ENCODE measurements at regions not wholly inside any gene's neighbourhood (a gene's known extent, or its start where the extent isn't known, plus 50 kb on each side); places are given as distances from the start of the nearest gene placed in this dataset.

DNA sequence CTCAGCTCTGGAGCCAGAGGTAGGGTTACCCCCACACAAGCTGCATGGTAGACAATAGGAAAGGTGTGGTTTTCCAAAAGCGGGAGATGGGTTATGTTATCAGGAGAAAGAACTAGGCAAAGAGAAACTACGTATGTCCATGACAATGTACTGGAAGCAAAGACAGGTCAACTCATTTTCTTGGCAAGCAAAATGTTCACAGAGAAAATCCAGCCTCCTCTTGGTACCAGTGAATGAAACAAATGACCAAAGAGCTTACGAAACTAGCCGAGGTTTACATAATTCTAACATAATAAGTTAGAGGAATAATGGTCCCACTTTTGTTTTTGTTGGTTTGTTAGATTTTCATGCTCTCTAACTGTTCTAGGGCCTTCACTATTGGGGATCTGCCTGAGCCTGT lies 338.1 kb upstream of the TGFBR2 start:
- H3K79me2 ChIP-seq (ENCODE audit: control insufficient read depth, low read length): no peaks in the 10 kb centered on the region
- TF ChIP-seq, protein P1, sequence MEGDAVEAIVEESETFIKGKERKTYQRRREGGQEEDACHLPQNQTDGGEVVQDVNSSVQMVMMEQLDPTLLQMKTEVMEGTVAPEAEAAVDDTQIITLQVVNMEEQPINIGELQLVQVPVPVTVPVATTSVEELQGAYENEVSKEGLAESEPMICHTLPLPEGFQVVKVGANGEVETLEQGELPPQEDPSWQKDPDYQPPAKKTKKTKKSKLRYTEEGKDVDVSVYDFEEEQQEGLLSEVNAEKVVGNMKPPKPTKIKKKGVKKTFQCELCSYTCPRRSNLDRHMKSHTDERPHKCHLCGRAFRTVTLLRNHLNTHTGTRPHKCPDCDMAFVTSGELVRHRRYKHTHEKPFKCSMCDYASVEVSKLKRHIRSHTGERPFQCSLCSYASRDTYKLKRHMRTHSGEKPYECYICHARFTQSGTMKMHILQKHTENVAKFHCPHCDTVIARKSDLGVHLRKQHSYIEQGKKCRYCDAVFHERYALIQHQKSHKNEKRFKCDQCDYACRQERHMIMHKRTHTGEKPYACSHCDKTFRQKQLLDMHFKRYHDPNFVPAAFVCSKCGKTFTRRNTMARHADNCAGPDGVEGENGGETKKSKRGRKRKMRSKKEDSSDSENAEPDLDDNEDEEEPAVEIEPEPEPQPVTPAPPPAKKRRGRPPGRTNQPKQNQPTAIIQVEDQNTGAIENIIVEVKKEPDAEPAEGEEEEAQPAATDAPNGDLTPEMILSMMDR (IDR thresholded peaks at IDR 0.05; ENCODE audit: low read depth, low read length, poor library complexity, severe bottlenecking): no peak
- TF ChIP-seq EZH2phosphoT487 (IDR thresholded peaks at IDR 0.05; ENCODE audit: borderline replicate concordance, low read length): no peak
- no peaks in the 10 kb centered on the region for H4K20me1 ChIP-seq (ENCODE audit: control insufficient read depth, insufficient read depth, low read depth, low read length)
- no peaks in the 10 kb centered on the region for H3F3A ChIP-seq (ENCODE audit: control insufficient read depth, insufficient read depth)
- H3K36me3 ChIP-seq (ENCODE audit: control insufficient read depth, low read length): no peaks in the 10 kb centered on the region
- H3K27me3 ChIP-seq (ENCODE audit: control insufficient read depth, low read length): no peaks in the 10 kb centered on the region
- H3K4me3 ChIP-seq (ENCODE audit: low read length): no peak overlapping the region
- H3K9me3 ChIP-seq (ENCODE audit: control insufficient read depth, insufficient read depth, low read length): no peaks in the 10 kb centered on the region
- peaks cover 10% of the 10 kb centered on the region for H3K4me1 ChIP-seq (ENCODE audit: control insufficient read depth, low read length)
- no peaks in the 10 kb centered on the region for H3K9me2 ChIP-seq (replicated peaks; ENCODE audit: control insufficient read depth, low read length)
- H3K4me2 ChIP-seq (ENCODE audit: low read length): no peak overlapping the region
- H3K27ac ChIP-seq (ENCODE audit: low read depth, low read length): no peak overlapping the region

DNA sequence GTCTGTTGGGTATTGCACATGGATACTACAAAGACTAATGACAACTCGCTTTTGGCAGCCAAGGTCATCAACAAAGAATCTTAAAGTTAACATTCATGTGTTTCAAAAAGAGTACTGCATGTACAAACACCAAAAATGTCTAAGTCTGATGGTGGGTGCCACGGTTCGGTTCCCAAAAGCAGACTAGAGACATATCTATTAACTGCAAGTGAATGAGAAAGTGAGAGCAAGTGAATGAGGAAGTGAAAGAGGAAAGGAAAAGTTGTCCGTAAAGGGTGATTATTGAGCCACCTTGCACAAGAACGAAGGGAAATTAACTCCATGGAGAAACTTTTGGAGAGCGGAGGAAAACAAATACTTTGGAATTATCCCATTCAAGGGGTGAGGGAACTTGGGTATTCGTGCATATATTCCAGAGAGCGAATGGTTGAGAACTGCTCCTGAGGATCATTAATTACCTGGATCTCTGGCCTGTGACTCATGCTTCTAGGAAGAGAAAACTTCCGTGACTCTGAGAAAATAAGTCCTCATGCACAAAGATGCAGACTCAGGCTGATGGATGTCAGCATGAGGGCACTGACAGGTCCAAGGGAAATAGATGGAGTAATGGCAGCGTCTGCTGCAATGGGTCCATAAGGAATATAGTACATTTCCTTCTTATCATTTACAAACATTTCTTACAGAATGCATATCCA lies 336.5 kb upstream of the TGFBR2 start:
- H3K27me3 ChIP-seq (ENCODE audit: control insufficient read depth, low read length): no peaks in the 10 kb centered on the region
- H3K79me2 ChIP-seq (ENCODE audit: control insufficient read depth, low read length): no peaks in the 10 kb centered on the region
- H3K36me3 ChIP-seq (ENCODE audit: control insufficient read depth, low read length): no peaks in the 10 kb centered on the region
- H3F3A ChIP-seq (ENCODE audit: control insufficient read depth, insufficient read depth): no peaks in the 10 kb centered on the region
- peak overlapping the region; percentile 40 for H3K4me2 ChIP-seq (ENCODE audit: low read length)
- H3K4me3 ChIP-seq (ENCODE audit: low read length): no peak overlapping the region
- no peaks in the 10 kb centered on the region for H3K9me2 ChIP-seq (replicated peaks; ENCODE audit: control insufficient read depth, low read length)
- H3K9me3 ChIP-seq (ENCODE audit: control insufficient read depth, insufficient read depth, low read length): no peaks in the 10 kb centered on the region
- H3K4me1 ChIP-seq (ENCODE audit: control insufficient read depth, low read length): peaks cover 10% of the 10 kb centered on the region
- H4K20me1 ChIP-seq (ENCODE audit: control insufficient read depth, insufficient read depth, low read depth, low read length): no peaks in the 10 kb centered on the region
- no peak overlapping the region for H3K27ac ChIP-seq (ENCODE audit: low read depth, low read length)
- no peak for TF ChIP-seq EZH2phosphoT487 (IDR thresholded peaks at IDR 0.05; ENCODE audit: borderline replicate concordance, low read length)
- TF ChIP-seq, protein P1 (IDR thresholded peaks at IDR 0.05; ENCODE audit: low read depth, low read length, poor library complexity, severe bottlenecking): no peak

DNA sequence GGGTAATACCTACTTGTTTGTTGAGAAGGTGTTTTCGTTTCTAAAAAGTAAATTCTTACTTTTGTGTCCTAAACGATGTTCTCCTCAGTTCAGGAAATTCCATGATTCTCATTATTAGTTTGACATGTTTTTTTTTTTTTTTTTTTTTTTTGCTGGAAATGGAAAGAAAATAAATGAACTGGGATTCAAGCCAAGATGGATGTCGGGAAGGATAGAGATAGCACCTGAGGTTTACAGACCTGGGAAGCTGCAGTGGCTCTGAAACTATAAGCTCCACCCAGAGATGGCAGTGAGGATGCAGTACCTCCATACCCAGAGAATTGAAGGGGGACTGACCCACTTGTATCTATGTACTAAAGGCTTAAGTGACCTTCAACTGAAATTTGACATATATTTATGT lies 334.6 kb upstream of the TGFBR2 start:
- TF ChIP-seq, protein P1 (IDR thresholded peaks at IDR 0.05; ENCODE audit: low read depth, low read length, poor library complexity, severe bottlenecking): no peak
- TF ChIP-seq EZH2phosphoT487 (IDR thresholded peaks at IDR 0.05; ENCODE audit: borderline replicate concordance, low read length): no peak
- no peaks in the 10 kb centered on the region for H3K27me3 ChIP-seq (ENCODE audit: control insufficient read depth, low read length)
- H3K9me3 ChIP-seq (ENCODE audit: control insufficient read depth, insufficient read depth, low read length): no peaks in the 10 kb centered on the region
- no peaks in the 10 kb centered on the region for H3F3A ChIP-seq (ENCODE audit: control insufficient read depth, insufficient read depth)
- H3K4me1 ChIP-seq (ENCODE audit: control insufficient read depth, low read length): peaks cover 10% of the 10 kb centered on the region
- no peak overlapping the region for H3K4me2 ChIP-seq (ENCODE audit: low read length)
- no peak overlapping the region for H3K4me3 ChIP-seq (ENCODE audit: low read length)
- no peaks in the 10 kb centered on the region for H3K79me2 ChIP-seq (ENCODE audit: control insufficient read depth, low read length)
- H3K9me2 ChIP-seq (replicated peaks; ENCODE audit: control insufficient read depth, low read length): no peaks in the 10 kb centered on the region
- no peak overlapping the region for H3K27ac ChIP-seq (ENCODE audit: low read depth, low read length)
- H4K20me1 ChIP-seq (ENCODE audit: control insufficient read depth, insufficient read depth, low read depth, low read length): no peaks in the 10 kb centered on the region
- no peaks in the 10 kb centered on the region for H3K36me3 ChIP-seq (ENCODE audit: control insufficient read depth, low read length)

All from DOHH2 (cell line).